ENCODE measurements at regions not wholly inside any gene's neighbourhood (a gene's known extent, or its start where the extent isn't known, plus 50 kb on each side); places are given as distances from the start of the nearest gene placed in this dataset.

DNA sequence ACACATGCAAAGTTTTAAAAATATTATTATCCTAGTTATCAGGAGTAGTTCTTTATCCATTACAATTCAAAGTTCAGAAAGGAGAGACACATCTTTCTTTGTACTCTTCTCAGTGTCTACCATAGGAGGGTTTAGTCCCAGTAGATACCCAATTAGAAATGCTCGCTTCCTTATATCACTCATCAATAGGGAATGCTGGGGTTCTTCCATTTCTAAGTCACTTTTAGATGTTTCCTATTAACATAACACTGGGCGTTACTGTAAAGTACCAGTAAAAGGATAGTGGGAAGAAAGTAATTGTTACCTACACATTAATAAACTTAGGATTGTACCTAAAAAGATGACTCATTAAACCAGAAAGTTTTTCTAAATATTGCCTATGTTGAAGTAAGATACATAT is 348.3 kb upstream of the CDH6 start:
- WGBS (ENCODE audit: extremely low coverage, insufficient read length, low lambda C conversion rate) = no CpG with 5 or more reads among the region's 2 CpGs
- H4K91ac ChIP-seq (ENCODE audit: insufficient read length, low read depth, low read length) = no peak overlapping the region
- no peak overlapping the region for H2BK120ac ChIP-seq (ENCODE audit: low read depth, low read length, poor library complexity, severe bottlenecking)
- H3K4me2 ChIP-seq (ENCODE audit: insufficient read depth, insufficient read length, low read length) = no peak overlapping the region
- no peak overlapping the region for H3K9ac ChIP-seq (ENCODE audit: extremely low read depth, insufficient read length, low read length)
- H3K23me2 ChIP-seq (ENCODE audit: insufficient read length, low read depth, low read length, poor library complexity, severe bottlenecking) = no peaks in the 10 kb centered on the region
- DNase-seq = no peak
- no peak overlapping the region for H2BK12ac ChIP-seq (ENCODE audit: insufficient read length, low read depth, low read length)
- no peak overlapping the region for H2BK5ac ChIP-seq (ENCODE audit: insufficient read length, low read length)
- H3K79me2 ChIP-seq (ENCODE audit: insufficient read depth, low read length) = no peaks in the 10 kb centered on the region
- H4K8ac ChIP-seq (replicated peaks; ENCODE audit: insufficient read length, low read depth, low read length) = no peak overlapping the region
- no peaks in the 10 kb centered on the region for H3K79me1 ChIP-seq (ENCODE audit: insufficient read depth, low read depth, low read length, poor library complexity, severe bottlenecking)
- no peaks in the 10 kb centered on the region for H3K4me1 ChIP-seq (ENCODE audit: insufficient read depth, low read length)
- no peak overlapping the region for H2BK20ac ChIP-seq (ENCODE audit: low read depth, low read length, poor library complexity, severe bottlenecking)
- H3K14ac ChIP-seq (ENCODE audit: insufficient read depth, low read length) = no peak overlapping the region
- H3T11ph ChIP-seq (ENCODE audit: low read length) = no peak overlapping the region
- Mint-ChIP-seq H3K4me1 (peaks cover 15 to 17% of the 10 kb centered on the region in 2 experiments), H3K36me3 (ENCODE audit: insufficient read depth in 1 of 3, low read depth in 3 of 3) (no peaks in the 10 kb centered on the region), H3K9me3 (no peaks in the 10 kb centered on the region), H3K4me3 (no peak overlapping the region), H3K27me3 (ENCODE audit: low read depth) (no peaks in the 10 kb centered on the region), H3K27ac (no peak overlapping the region)
- H2AK5ac ChIP-seq (ENCODE audit: insufficient read length, low read length) = no peak overlapping the region
- no peak overlapping the region for H2BK15ac ChIP-seq (ENCODE audit: low read depth, low read length)
- H3K27ac ChIP-seq (ENCODE audit: insufficient read length, low read depth, low read length) = no peak overlapping the region
- H2AFZ ChIP-seq (ENCODE audit: low read length) = no peak overlapping the region
- no peak overlapping the region for H4K5ac ChIP-seq (ENCODE audit: insufficient read length, low read depth, low read length)
- H3K23ac ChIP-seq (ENCODE audit: insufficient read length, low read depth, low read length) = no peak overlapping the region
- H3K18ac ChIP-seq (ENCODE audit: insufficient read length, low read depth, low read length) = no peak overlapping the region
- TF ChIP-seq, protein P1, sequence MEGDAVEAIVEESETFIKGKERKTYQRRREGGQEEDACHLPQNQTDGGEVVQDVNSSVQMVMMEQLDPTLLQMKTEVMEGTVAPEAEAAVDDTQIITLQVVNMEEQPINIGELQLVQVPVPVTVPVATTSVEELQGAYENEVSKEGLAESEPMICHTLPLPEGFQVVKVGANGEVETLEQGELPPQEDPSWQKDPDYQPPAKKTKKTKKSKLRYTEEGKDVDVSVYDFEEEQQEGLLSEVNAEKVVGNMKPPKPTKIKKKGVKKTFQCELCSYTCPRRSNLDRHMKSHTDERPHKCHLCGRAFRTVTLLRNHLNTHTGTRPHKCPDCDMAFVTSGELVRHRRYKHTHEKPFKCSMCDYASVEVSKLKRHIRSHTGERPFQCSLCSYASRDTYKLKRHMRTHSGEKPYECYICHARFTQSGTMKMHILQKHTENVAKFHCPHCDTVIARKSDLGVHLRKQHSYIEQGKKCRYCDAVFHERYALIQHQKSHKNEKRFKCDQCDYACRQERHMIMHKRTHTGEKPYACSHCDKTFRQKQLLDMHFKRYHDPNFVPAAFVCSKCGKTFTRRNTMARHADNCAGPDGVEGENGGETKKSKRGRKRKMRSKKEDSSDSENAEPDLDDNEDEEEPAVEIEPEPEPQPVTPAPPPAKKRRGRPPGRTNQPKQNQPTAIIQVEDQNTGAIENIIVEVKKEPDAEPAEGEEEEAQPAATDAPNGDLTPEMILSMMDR (conservative IDR thresholded peaks at IDR 0.05) = no peak
- no peak overlapping the region for H3K56ac ChIP-seq (ENCODE audit: insufficient read length, low read depth, low read length)
- H4K20me1 ChIP-seq (ENCODE audit: control insufficient read depth, insufficient read depth, insufficient read length) = no peaks in the 10 kb centered on the region
- H3K9me3 ChIP-seq (ENCODE audit: control insufficient read depth, low read depth, low read length) = no peaks in the 10 kb centered on the region
- H3K27me3 ChIP-seq (ENCODE audit: insufficient read depth, low read length) = no peaks in the 10 kb centered on the region
- H3K4ac ChIP-seq (ENCODE audit: low read depth, low read length) = no peak overlapping the region

All from H9 (cell line).